ENCODE measurements at regions not wholly inside any gene's neighbourhood (a gene's known extent, or its start where the extent isn't known, plus 50 kb on each side); places are given as distances from the start of the nearest gene placed in this dataset.

DNA sequence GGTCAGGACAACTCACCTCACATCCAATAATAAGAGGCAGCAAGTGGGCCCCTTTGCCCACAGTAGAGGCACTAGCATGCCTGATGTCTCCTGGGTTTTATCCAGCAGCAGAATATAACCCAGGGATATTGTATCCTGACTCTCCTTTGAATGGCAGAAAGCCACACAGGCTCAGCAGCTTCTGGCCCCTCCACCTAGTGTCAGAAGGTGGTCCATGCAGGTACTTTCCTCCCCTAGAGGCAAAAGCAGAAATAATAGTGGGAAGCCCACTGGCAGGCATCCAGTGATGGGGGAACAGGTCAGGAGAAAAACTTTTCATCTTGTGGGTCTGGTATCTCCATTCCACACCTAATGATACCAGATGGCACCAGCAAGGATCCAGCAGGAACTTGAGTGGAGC is 75.5 kb upstream of the IRS4 start:
- Mint-ChIP-seq H3K36me3 (ENCODE audit: low read depth, unreplicated experiment) (no peaks in the 10 kb centered on the region), H3K4me3 (ENCODE audit: unreplicated experiment) (no peak overlapping the region), H3K27ac (ENCODE audit: unreplicated experiment) (no peak overlapping the region), H3K27me3 (ENCODE audit: unreplicated experiment) (peaks cover 1% of the 10 kb centered on the region), H3K4me1 (ENCODE audit: unreplicated experiment) (no peaks in the 10 kb centered on the region), H3K9me3 (ENCODE audit: unreplicated experiment) (no peaks in the 10 kb centered on the region)
- TF ChIP-seq, protein P1, sequence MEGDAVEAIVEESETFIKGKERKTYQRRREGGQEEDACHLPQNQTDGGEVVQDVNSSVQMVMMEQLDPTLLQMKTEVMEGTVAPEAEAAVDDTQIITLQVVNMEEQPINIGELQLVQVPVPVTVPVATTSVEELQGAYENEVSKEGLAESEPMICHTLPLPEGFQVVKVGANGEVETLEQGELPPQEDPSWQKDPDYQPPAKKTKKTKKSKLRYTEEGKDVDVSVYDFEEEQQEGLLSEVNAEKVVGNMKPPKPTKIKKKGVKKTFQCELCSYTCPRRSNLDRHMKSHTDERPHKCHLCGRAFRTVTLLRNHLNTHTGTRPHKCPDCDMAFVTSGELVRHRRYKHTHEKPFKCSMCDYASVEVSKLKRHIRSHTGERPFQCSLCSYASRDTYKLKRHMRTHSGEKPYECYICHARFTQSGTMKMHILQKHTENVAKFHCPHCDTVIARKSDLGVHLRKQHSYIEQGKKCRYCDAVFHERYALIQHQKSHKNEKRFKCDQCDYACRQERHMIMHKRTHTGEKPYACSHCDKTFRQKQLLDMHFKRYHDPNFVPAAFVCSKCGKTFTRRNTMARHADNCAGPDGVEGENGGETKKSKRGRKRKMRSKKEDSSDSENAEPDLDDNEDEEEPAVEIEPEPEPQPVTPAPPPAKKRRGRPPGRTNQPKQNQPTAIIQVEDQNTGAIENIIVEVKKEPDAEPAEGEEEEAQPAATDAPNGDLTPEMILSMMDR (IDR thresholded peaks at IDR 0.05; ENCODE audit: unreplicated experiment), result no peak
- DNase-seq (ENCODE audit: low spot score), result peak; percentile 3

DNA sequence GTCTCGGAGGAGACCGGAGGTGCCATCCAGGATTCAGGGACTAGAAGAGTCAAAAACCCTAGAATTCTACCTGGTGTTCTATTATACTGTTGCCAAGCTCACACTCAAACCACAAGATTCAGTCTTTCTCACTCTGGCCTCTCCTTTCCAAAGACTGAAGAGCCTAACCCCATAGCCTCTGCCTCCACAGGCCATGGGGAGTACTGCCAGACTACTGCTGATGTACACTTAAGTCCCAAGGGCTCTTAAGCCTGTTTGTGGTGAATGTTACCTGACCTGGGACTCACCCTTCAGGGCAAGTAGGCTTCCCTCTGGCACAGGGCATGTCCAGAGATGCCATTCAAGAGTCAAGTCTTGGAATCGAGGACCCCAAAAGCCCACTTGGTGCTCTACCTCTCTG is 58.9 kb upstream of the IRS4 start:
- TF ChIP-seq, protein P1 (IDR thresholded peaks at IDR 0.05; ENCODE audit: unreplicated experiment), result no peak
- DNase-seq (ENCODE audit: low spot score), result no peak
- H3K9me3 Mint-ChIP-seq (ENCODE audit: unreplicated experiment), result no peaks in the 10 kb centered on the region
- no peak overlapping the region for H3K4me3 Mint-ChIP-seq (ENCODE audit: unreplicated experiment)
- H3K36me3 Mint-ChIP-seq (ENCODE audit: low read depth, unreplicated experiment), result no peaks in the 10 kb centered on the region
- H3K27me3 Mint-ChIP-seq (ENCODE audit: unreplicated experiment), result no peaks in the 10 kb centered on the region
- H3K27ac Mint-ChIP-seq (ENCODE audit: unreplicated experiment), result no peak overlapping the region
- no peaks in the 10 kb centered on the region for H3K4me1 Mint-ChIP-seq (ENCODE audit: unreplicated experiment)

Small RNA genes lying in the stretch of these regions (microRNA-seq; reads per million reads assigned to microRNA genes)
- gene MIR6087 (ENCODE audit: unreplicated experiment), result 1.2 reads per million, percentile 17 among the genes with 10 or more reads in this experiment
